ENCODE measurements at regions not wholly inside any gene's neighbourhood (a gene's known extent, or its start where the extent isn't known, plus 50 kb on each side); places are given as distances from the start of the nearest gene placed in this dataset.

GRCh38 chr4:100591161-100591876 is 73.5 kb upstream of the EMCN start:
- TF ChIP-seq POLR2A (IDR thresholded peaks at IDR 0.05) = no peak
- TF ChIP-seq CTCF (IDR thresholded peaks at IDR 0.05) = no peak
